NB4 (cell line): ENCODE measurements at regions not wholly inside any gene's neighbourhood (a gene's known extent, or its start where the extent isn't known, plus 50 kb on each side); places are given as distances from the start of the nearest gene placed in this dataset.

Experiments
- DNase-seq: peaks from one replicate; pipeline ENCODE4 v3.0.0; 2010; ENCODE audit warnings: low read depth
- H3K4me3 ChIP-seq: one replicate; pipeline ENCODE4 v1.5.1; 2011; ENCODE audit warnings: mild to moderate bottlenecking, low read depth, low read length, moderate library complexity
- MYC ChIP-seq: IDR thresholded peaks from 2 replicates; pipeline ENCODE4 v1.6.1; 2011; ENCODE audit warnings: low read depth, low read length
- POLR2A ChIP-seq: IDR thresholded peaks from 2 replicates; pipeline ENCODE4 v1.6.1; 2011; ENCODE audit warnings: mild to moderate bottlenecking; ENCODE audit not compliant: insufficient read length; ENCODE audit errors: extremely low read depth
- TF ChIP-seq, protein P1 (sequence below): IDR thresholded peaks from one replicate; pipeline ENCODE4 v1.5.1; 2012; ENCODE audit warnings: low read depth, low read length
- TF ChIP-seq, protein P2 (sequence below): IDR thresholded peaks from 2 replicates; pipeline ENCODE4 v1.6.1; 2011; ENCODE audit warnings: low read depth, low read length

DNA sequence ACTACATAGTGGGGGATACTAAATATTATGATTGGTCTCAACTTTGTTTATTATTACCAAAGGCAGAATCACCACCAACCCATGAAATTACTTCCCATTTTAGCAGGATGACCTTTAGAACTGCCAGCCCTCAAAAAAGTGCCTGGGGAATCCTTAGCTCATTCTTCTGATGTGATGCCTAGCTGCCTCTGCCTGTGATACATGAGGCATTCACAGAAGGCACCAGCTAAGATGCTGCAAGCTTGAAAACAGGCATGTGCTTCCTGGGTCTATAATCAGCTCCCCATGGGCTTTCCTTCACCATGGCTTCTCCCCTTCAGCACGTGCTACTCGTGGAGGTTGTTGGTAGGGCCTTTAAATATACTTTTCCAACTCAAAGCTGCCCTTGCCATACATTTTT is 50.4 kb upstream of the ARHGAP20 start:
- no peak overlapping the region for H3K4me3 ChIP-seq
- no peak for DNase-seq
- TF ChIP-seq, protein P1, sequence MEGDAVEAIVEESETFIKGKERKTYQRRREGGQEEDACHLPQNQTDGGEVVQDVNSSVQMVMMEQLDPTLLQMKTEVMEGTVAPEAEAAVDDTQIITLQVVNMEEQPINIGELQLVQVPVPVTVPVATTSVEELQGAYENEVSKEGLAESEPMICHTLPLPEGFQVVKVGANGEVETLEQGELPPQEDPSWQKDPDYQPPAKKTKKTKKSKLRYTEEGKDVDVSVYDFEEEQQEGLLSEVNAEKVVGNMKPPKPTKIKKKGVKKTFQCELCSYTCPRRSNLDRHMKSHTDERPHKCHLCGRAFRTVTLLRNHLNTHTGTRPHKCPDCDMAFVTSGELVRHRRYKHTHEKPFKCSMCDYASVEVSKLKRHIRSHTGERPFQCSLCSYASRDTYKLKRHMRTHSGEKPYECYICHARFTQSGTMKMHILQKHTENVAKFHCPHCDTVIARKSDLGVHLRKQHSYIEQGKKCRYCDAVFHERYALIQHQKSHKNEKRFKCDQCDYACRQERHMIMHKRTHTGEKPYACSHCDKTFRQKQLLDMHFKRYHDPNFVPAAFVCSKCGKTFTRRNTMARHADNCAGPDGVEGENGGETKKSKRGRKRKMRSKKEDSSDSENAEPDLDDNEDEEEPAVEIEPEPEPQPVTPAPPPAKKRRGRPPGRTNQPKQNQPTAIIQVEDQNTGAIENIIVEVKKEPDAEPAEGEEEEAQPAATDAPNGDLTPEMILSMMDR = no peak
- TF ChIP-seq, protein P2, sequence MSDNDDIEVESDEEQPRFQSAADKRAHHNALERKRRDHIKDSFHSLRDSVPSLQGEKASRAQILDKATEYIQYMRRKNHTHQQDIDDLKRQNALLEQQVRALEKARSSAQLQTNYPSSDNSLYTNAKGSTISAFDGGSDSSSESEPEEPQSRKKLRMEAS = no peak; the same call in 1 of the 2 replicates
- TF ChIP-seq MYC = no peak
- no peak for TF ChIP-seq POLR2A
